CD4-positive, alpha-beta T cell treated with Interleukin-6 at 100 ng/mL for 8 hours (primary cell): ENCODE measurements at regions not wholly inside any gene's neighbourhood (a gene's known extent, or its start where the extent isn't known, plus 50 kb on each side); places are given as distances from the start of the nearest gene placed in this dataset.

ENCODE experiments used
- DNase-seq: peaks from one replicate; pipeline ENCODE4 v3.0.0-alpha.2; 2020; ENCODE audit warnings: mixed read lengths, low spot score

DNA sequence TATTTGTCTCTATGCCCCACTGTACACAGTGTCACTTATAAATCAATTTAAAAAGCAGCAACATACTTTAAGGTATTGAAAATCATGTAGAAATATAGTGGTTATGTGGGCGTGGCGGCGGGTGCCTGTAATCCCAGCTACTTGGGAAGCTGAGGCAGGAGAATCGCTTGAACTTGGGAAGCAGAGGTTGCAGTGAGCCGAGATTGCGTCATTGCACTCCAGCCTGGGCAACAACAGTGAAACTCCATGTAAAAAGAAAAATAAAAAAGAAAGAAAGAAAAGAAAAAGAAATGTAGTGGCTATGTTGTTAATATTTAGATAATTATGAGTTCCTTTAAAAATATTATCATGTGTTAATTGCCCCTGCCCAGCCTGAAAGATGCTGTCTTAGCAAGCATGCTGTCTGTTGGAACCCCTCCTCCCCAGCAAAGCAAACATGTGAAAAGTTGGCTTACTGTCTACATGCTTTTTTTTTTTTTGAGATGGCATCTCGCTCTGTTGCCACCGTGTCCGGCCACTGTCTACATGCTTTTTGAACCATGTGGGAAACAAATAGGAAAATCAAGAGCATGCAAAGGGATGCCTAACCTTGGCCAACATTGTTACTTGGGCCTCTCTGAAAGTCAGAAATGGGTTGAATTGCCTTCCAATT is 151.4 kb upstream of the TSHZ2 start:
- DNase-seq: no peak

DNA sequence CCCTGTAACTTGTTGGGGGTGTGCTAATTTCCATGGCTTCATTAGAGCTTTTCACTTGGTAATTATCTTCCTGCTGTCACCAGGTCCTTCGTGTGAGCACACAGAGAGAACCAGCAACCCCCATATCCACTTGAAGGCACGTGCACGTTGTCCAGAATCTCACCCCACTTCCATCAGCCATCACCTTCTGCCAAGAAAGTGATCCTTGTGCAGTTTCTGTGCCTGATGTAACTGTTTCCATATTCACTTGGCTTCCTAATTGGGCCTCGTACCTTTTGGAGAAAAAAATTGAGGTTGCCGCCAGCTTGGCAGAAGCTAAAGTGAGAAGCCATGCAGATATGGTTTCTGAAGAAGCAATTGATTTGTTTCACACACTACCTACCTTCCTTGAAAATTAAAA is 153.7 kb upstream of the TSHZ2 start:
- no peak for DNase-seq

DNA sequence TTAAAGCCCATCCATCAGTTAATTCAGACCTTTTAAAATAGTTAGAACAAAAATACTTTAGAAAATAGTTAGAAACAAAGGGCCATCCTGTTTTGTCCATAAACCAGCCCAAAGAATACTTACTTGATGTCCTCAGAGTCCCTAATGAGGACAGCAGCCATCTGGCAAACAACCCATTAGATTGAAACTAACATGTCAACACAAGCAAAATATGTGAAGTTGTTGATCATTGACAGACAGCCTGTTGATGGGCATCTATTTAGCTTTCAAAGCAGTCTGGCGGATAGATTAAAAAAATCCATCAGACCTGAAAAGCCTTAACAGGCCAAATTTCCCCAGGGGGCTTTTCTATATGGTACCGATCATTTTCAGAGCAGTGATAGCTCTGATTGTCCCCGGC is 154.2 kb upstream of the TSHZ2 start:
- no peak for DNase-seq

DNA sequence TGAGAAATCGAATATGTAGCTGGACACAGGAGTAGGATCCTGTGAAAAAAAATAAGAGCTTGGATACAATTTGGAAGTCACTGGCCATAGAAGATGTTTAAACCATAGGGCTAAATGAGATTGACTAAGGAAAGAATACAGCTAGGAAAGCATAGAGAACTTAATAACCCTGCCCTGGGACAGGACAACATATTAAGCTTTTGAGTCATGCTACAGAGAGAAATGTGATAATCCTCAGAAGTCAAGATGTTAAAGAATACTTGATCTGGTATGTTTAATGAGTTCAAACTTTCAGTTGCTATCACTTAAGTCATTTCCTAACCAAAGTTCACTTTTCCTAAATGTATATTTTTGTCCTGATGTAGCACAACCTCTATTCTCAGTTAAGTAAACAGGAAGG is 154.6 kb upstream of the TSHZ2 start:
- DNase-seq: no peak

DNA sequence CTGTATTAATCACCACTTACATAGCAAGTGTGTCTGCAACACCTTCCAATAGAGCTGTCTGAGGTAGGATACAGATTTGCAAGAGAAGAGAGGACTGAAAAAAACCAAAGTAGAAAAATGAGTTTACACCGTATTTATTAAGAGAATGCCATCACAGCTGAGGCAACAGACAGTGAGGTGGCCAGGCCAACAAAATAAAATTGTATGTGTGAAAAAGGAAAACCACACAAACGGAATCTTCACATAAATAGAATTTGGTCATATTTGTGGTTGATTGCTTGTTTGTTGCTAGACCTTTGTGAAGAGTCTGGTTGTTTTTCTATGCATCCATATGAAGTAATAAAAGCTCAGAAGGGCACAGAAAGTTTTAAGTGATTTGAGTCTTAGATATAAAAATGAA is 157.8 kb upstream of the TSHZ2 start:
- no peak for DNase-seq

DNA sequence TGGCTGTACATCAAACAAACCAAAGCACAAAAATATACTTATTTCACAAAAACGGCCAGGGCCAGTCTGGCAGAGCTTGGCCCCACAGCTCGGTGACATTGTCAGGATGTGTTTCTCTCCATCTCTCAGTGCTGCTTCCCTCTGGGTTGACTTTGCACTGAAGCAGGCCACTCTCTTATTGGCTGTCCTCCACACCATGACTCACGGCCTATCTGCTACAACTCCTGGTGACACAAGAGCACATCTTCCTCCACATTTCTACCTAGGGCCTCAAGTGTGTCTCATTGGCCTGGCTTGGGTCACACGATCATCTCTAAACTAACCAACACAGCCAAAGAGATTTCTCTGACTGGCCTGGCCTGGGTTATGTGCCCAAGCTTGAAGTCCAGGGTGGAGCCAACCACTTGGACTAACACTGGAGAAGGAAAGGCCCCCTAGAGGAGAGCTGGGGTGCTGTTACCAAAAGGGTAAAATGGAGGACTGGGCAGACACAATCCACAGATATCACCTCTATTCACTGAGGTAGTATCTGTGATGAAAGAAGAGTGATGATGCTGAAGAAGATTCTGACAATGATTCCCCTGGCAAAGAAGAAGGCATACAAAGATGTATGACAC is 159.8 kb upstream of the TSHZ2 start:
- DNase-seq: no peak

DNA sequence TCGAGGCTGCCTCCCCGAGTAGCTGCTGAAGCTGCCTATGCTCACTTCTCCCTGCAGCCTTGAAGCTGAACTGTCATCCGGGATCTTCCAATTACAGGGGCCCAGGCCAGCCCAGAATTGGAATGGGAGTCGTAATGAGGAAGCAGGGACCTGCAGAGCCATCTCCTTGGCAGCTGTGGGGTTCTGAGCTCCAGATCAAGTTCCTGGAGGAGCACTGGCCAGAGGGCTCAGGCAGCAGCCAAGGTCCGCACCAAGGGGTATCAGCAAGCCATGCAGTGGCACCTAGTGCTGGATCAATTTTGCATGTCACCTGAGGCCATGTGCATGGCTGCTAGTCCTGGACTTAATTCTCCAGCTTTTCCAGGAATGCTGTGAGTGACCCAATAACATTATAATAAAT is 163.2 kb upstream of the TSHZ2 start:
- no peak for DNase-seq

DNA sequence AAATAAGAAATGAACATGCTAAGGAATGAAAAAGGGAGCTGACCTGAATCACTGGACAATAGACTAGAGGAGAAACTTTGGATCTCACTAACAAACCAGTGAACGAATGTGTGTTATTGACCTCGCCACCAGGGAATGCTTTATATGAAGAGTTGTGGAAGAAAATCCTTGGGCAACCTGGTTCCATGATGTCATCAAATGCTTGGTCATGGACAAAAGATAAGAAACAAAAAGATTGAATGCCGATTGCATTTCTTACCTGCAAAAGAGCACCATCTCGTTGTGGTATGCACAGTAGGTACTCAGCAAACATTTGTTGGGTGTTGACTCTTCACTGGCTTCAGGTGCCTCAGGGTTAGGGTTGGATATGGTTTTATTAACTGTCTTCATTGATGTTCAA is 165.2 kb upstream of the TSHZ2 start:
- DNase-seq: no peak

DNA sequence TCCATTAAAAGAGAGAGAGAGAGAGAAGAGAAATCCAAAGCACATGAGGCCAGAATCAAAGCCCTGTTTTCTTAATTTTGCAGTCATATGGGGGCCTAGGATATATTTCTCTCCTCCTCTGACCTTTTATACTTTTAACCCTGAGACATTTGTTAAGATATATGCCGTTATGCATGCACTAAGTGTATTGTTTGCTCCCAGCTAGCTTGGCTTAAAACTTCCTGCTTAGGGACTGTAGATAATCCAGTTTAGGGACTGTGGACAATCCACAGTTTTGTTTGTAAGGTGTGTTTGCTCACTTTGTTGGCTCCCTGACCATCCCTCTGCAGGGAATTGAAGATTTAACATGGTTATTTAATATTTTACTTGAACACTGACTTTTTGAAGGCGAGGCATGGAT is 166.3 kb upstream of the TSHZ2 start:
- no peak for DNase-seq

DNA sequence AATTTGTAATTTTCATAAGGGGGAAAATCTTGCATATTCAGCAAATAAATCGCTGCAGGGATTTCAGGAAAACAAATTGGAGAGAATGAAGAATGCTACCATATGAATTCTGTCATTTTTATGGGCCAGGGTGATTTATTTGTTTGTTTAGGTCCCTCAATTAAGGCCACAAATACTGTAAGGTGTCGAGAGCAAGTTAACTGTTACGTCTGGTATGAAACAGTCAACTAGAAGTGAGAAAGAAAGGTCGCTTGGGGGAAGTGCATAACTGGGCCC is 166.9 kb upstream of the TSHZ2 start:
- no peak for DNase-seq

DNA sequence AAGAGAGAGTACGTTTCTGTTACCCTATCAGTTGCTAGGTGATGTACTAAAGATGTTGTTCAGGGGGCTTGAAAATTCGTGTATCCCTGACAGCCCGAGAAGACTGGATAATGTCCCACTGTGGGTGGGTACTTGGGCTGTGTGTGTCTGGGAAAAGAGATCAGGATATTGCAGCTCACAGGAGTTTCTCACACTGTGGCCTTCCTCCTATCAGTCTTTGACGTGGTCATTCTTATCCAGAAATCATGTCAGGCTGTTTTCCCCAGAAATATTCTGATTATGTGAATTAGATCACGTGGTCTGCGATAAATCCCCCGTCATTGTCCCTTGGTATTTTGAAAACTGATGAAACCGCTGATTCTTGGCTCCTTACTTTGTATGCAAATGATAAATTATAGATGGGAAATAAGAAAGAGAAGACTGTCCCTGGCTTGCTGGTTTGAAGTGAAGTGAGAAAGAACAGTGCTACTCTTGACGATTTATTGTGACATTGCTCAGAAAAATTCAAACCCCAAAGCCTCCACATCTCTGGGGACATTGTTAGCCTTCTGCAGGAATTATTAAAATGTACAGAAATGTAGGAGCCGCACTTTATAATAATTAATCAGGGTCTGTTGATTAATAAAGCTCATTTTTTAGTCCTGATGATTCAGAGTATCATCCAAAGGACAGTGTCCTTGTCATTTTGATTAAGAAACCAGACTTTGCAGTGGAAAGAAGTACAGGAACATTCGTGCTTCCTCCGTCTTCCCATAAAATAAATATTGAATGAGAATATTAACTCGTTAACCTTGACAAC is 167.5 kb upstream of the TSHZ2 start:
- DNase-seq: no peak

DNA sequence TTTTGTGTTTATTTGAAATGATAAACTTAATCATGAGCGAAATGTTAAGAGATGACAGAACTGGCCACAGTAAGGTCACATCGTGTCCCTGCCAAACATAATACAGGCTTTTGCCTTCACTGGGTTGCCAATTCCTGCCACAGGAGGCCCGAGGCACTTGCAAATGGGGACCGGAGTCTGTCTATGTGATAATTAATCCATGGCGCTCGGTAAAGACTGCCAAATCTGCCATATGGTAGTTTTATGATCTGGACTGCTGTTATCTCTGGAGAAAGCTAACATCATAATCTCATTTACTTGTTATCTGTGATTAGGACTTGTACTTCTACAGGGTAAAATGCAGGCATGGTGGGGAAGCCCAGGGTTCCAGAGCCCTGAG is 170.5 kb upstream of the TSHZ2 start:
- no peak for DNase-seq

DNA sequence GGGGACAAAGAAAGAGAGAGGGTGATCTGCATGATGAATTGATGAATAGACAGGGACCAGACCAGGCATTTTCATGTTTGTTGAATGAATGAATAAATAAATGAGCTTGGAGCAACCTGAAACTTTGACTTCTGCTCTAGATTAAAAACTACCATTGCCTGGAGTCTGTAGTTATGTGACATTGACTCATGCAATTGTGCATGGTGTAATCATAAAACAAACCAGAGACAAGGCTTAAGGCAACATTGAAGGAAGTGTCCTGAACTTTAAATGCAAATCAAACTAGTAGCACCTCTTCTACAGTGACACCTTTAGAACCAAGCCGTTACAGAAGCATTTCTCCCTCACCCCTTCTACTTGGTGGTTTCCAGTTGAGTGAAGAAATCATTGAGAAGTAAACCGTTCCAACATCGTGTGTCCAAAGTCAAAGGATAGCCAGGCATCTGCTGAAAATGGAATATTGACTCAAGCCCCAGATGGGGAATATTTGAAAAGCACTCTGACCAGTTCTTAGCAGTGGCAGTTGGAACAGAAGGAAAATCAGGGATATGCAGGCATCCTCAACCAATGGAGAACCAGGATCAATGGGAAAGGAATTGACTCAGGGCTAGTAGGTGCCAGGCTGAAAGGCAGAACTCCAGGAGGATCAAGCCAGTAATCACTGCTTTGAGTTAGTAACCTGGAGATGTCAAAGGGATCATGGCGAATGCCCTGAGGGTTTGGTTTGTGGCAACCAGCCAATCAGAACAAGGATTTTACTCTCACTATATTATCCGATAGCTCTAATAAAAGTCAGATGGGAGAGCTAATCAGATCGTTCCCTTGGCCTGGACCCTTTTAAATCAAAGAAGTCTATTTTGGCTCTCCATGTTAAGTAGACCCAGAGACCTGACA is 171.2 kb upstream of the TSHZ2 start:
- no peak for DNase-seq

DNA sequence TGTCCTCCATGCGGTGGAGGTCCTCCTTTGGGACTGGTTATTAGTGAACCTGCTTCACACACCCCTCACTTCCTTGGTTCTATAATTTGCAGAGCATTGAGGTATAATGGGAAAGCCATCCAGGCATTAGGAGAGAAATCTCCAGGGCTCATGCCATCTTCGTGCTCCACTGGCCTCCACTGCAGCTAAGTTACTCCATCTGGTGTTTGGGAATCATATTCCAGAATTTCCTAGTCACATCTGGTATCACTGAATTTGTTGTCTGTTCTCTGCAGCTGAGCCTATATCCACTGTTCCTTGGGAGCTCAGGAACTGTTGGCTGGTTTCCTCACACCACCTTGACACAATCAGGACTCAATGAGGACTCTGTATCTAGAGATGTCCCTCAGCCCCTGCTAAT is 173.0 kb upstream of the TSHZ2 start:
- no peak for DNase-seq

DNA sequence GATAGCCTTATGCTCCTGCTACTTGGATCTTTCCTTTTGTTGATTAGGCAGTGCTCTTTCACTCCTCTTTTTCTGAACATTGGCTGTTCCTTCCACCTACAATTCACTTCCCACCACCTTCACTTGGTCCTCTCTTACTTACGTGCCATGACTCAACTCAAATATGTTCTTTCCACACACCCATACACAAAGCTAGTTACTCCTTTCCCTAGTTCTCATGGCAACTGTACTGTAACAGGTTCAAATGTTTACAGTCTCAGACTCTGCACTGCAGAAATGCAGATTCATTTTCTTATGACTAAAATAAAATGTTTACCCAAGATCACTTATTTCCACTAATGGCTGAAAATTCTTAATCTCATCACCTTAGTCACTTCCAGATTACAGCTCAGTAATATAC is 174.0 kb upstream of the TSHZ2 start:
- DNase-seq: no peak

DNA sequence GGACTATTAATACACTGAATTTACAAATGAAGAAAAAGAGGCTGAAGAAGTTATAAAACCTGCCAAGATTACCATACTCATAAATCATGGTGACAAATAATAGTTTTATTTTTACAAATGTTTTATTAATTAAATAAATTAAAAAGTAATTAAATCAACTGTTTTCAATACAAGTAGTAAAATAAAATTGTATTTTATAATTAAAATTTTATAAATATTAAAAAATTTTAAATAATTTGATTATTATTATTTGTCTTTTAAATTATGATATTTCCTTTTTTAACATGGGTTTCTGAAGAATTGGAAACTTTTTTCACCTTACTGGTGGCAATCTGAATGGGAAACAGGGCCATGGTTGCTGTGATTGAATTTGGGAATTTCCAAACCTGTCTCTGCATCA is 177.3 kb upstream of the TSHZ2 start:
- DNase-seq: no peak

DNA sequence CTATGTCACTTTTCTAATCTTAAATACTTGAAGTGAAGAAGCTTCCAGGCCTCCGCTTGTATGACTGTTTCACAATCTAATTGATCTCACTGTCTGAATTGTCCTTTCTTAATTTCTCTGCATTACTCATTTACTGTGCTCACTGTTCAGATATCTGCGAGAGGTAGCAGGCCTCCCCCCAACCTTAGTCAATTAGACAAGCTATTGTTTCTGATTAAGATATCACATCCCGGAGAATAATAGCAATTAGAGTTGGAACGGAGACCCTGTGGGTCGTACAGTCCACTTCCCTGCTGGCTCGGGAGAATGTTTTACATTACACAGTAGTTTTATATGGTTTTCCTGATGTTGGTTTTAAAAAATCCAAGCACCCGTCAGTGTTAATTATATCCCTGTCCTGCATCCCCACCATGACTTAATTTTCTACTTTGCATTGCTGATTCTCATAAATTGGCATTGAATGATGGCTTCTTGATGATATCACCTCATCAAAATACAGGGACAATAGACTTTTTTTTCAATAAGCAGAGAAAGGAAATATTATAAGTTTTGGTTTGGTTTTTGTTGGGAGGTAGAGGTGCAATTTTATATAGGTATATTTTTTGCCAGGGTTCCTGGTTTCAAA is 178.7 kb upstream of the TSHZ2 start:
- no peak for DNase-seq

DNA sequence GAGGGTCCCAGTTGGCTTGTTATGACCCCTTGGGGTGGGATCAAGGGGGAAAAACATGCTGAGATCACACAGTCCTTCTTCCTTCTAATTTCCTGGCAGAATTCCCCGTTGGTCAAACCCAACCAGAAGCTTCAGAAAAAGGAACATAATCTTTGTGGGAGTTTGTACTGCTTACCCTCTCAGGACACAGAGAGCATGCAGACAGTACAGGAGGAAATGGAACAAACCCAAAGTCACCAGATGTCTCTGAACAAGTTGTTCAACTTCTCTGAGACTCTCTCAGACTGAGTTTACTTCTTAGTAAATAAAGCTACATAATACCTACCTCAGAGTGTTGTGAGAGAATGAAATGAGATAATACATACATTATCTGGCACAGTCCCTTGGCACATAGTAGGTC is 181.1 kb upstream of the TSHZ2 start:
- DNase-seq: no peak

DNA sequence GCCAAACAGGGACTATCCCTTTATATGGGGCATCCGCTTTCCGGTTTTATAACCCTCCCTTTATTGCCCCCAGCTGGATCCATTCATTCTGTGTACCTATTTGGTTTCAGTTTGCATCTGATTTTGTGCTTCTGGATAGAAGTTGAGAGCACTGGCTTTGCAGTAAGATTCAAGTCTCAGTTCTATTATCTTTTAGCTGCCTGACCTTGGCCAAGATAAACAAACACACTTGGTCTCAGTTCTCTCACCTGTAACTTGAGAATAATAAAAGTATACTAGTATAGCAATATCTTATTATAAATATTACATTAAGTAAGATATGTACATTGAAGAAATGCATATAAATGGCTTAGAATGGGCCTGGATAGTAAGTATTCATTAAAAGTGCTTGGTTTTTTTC is 182.4 kb upstream of the TSHZ2 start:
- no peak for DNase-seq

DNA sequence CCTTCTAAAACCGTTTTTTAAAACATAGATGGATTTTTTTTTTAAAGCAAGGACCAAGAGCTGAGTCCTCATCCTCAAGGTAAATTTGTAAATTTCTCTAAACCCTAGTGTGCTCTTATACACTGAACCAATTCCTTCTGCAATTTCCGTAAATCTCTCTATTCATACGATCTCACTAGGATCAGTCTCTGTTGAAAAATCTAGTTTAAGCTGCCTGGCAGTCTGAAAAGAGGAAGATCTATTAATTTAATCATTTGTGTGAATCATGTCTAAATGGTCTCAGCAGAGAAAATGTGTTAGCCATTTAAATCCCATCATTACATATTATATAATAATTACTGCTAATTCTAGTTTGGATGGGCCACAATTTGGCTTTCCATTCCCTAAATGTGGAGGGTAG is 184.2 kb upstream of the TSHZ2 start:
- DNase-seq: no peak

DNA sequence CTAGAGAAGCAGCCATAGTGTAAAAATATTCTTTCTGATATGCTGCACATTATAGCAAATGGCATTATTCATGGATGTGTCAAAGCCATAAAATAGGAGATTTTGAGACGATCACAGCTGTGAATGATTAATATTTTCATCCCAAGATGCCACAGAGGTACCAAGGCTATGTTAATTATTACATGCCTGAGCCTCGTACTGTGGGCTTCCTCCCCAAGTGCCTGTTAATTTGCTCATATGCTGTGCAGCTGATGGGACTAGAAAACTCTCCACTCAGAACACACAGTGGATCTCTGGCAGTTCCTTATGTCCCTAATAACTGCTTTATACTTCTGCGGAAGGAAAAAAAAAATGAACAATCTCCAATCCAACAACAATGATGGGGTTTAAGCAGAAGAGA is 184.9 kb upstream of the TSHZ2 start:
- DNase-seq: no peak

DNA sequence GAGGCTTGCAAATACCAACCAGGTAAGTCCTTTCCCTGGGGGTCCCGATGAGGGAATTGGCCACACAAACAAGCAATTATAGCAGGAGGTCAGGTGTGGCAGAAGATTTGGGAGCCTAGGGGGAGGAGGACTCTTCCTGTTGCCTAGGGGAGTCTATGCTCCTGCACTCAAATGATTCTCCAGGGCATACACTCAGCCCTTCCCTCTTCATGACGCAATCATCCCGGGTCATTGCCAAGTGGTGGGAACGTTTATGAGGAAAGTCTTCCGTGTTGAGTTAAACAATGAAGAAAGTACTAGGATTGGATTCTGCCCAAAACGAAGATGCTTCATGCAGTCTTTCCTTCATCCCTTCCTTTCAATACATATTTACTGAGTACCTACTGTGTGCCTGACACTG is 186.5 kb upstream of the TSHZ2 start:
- no peak for DNase-seq
